ENCODE measurements at regions not wholly inside any gene's neighbourhood (a gene's known extent, or its start where the extent isn't known, plus 50 kb on each side); places are given as distances from the start of the nearest gene placed in this dataset.

DNA sequence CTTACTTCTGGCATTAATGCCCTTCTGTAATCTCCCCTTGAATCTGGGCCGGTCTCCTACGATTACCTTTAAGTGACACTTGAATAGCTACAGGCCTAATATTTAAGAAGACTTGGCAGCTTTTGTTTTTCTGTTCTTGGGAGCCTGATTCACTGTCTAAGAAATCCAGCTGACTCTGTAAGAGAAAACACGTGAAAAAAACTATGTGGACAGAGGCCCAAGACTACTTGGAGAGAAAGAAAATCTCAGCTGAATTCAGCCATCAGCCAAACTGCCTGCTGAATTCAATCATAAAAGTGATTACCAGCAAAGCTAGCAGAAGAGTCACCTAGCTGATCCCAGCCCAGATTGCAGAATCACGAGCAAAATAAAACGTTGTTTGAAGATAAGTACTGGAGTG is 521.2 kb downstream of the MID1IP1 start:
- TF ChIP-seq, protein P1, sequence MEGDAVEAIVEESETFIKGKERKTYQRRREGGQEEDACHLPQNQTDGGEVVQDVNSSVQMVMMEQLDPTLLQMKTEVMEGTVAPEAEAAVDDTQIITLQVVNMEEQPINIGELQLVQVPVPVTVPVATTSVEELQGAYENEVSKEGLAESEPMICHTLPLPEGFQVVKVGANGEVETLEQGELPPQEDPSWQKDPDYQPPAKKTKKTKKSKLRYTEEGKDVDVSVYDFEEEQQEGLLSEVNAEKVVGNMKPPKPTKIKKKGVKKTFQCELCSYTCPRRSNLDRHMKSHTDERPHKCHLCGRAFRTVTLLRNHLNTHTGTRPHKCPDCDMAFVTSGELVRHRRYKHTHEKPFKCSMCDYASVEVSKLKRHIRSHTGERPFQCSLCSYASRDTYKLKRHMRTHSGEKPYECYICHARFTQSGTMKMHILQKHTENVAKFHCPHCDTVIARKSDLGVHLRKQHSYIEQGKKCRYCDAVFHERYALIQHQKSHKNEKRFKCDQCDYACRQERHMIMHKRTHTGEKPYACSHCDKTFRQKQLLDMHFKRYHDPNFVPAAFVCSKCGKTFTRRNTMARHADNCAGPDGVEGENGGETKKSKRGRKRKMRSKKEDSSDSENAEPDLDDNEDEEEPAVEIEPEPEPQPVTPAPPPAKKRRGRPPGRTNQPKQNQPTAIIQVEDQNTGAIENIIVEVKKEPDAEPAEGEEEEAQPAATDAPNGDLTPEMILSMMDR (conservative IDR thresholded peaks at IDR 0.05; ENCODE audit: low read depth, low read length): no peak
- H3K9ac ChIP-seq: no peak overlapping the region
- H3K27me3 ChIP-seq (ENCODE audit: insufficient read depth, low read depth): no peaks in the 10 kb centered on the region
- no peaks in the 10 kb centered on the region for H3K36me3 ChIP-seq (ENCODE audit: insufficient read depth)
- no peak overlapping the region for H3K4me2 ChIP-seq
- H3K27ac ChIP-seq: no peak overlapping the region
- no peaks in the 10 kb centered on the region for H3K79me2 ChIP-seq (ENCODE audit: insufficient read depth, low read depth)
- no peak overlapping the region for H3K4me3 ChIP-seq (IDR thresholded peaks at IDR 0.05; ENCODE audit: insufficient read depth, low read depth, low read length)
- H3K4me1 ChIP-seq (ENCODE audit: low read depth, poor library complexity, severe bottlenecking): no peaks in the 10 kb centered on the region
- H4K20me1 ChIP-seq (ENCODE audit: insufficient read depth): no peaks in the 10 kb centered on the region
- H2AFZ ChIP-seq (ENCODE audit: low read depth): no peak overlapping the region

DNA sequence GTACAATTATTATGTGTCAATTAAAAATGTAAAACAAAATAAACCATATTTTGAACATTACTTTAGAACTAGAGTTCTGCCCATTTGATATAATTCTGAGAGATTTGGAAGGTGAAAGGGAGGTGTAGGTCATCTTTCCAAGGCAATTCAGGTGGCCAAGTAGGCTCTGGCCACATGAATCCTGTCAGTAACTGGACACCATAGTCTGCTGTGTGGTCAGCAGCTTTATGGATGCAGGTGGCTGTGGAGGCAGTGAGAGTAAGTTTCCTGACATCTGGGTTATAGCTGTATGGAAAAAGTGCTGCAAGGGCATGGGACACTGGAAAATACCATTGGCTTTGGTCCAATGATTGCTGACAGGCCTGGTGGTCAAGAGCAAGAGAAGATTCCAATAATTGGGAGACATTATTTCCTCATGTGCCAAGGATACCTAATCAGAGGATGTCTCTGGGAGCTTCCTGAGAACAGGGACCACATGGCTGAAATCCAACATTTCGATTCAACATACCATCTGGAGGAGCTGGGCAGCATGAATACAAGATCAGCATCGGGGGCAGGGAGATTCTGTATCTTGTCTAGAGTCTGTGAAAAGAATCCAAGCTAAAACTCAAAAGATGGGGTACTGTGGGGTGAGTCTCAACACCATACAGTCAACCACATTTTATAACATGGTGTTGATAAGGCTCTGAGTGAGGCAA is 523.1 kb downstream of the MID1IP1 start:
- TF ChIP-seq, protein P1 (conservative IDR thresholded peaks at IDR 0.05; ENCODE audit: low read depth, low read length): no peak

DNA sequence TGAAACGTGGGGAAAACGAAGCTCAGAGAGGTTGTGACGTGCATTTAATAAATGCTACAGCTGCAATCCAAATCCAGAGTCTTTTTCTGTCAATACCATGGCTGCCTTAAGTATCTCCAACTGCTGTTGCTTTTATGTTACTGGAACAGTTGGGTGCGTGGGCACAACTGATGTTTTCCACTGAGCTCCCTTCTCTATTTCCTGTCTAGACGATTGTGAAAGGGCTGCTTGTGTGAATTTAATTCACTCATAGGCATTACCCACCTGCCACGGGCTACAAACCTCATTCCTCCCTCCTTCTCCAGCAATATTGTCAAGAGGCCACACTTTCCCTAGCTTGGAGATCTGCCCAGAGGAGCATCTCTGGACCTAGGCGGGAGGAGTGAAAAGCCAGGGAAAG is 526.0 kb downstream of the MID1IP1 start:
- TF ChIP-seq, protein P1 (conservative IDR thresholded peaks at IDR 0.05; ENCODE audit: low read depth, low read length): no peak
- Histone ChIP-seq H3K9ac (no peak overlapping the region), H3K27ac (no peak overlapping the region), H3K36me3 (ENCODE audit: insufficient read depth) (no peaks in the 10 kb centered on the region), H3K79me2 (ENCODE audit: insufficient read depth, low read depth) (no peaks in the 10 kb centered on the region), H3K4me1 (ENCODE audit: low read depth, poor library complexity, severe bottlenecking) (peaks cover 10% of the 10 kb centered on the region), H3K4me2 (no peak overlapping the region), H3K4me3 (IDR thresholded peaks at IDR 0.05; ENCODE audit: insufficient read depth, low read depth, low read length) (no peak overlapping the region), H2AFZ (ENCODE audit: low read depth) (no peak overlapping the region), H3K27me3 (ENCODE audit: insufficient read depth, low read depth) (no peaks in the 10 kb centered on the region), H4K20me1 (ENCODE audit: insufficient read depth) (no peaks in the 10 kb centered on the region)

More for the DNA sequence above, 523.1 kb downstream of the MID1IP1 start:
- Histone ChIP-seq H3K4me1 (ENCODE audit: low read depth, poor library complexity, severe bottlenecking) (no peaks in the 10 kb centered on the region), H3K79me2 (ENCODE audit: insufficient read depth, low read depth) (no peaks in the 10 kb centered on the region), H3K9ac (no peak overlapping the region), H3K27ac (no peak overlapping the region), H4K20me1 (ENCODE audit: insufficient read depth) (no peaks in the 10 kb centered on the region), H2AFZ (ENCODE audit: low read depth) (no peak overlapping the region), H3K27me3 (ENCODE audit: insufficient read depth, low read depth) (no peaks in the 10 kb centered on the region), H3K4me3 (IDR thresholded peaks at IDR 0.05; ENCODE audit: insufficient read depth, low read depth, low read length) (no peak overlapping the region), H3K36me3 (ENCODE audit: insufficient read depth) (no peaks in the 10 kb centered on the region), H3K4me2 (no peak overlapping the region)

DNA sequence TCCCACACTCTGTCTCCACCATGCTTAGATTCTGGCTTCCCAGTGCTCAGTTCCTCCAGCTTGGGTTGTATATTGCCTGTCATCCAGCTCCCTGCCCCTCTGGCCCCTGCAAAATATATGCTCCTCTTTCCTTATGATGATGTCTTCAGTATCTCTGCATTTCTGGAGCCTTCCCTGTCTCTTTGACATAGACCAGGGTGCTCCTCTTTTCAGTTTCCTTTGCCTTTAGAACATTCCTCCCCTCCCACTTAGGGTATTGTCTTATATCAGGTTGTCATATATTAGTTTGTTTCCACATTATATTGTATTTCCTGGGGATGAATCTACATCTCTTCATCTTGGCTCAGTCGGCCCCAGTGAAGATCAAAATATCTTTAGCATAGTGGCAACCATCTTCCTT is 526.4 kb downstream of the MID1IP1 start:
- Histone ChIP-seq H4K20me1 (ENCODE audit: insufficient read depth) (no peaks in the 10 kb centered on the region), H3K79me2 (ENCODE audit: insufficient read depth, low read depth) (no peaks in the 10 kb centered on the region), H3K27me3 (ENCODE audit: insufficient read depth, low read depth) (no peaks in the 10 kb centered on the region), H2AFZ (ENCODE audit: low read depth) (no peak overlapping the region), H3K4me3 (IDR thresholded peaks at IDR 0.05; ENCODE audit: insufficient read depth, low read depth, low read length) (no peak overlapping the region), H3K9ac (no peak overlapping the region), H3K36me3 (ENCODE audit: insufficient read depth) (no peaks in the 10 kb centered on the region), H3K4me1 (ENCODE audit: low read depth, poor library complexity, severe bottlenecking) (peaks cover 10% of the 10 kb centered on the region), H3K4me2 (no peak overlapping the region), H3K27ac (no peak overlapping the region)
- TF ChIP-seq, protein P1 (conservative IDR thresholded peaks at IDR 0.05; ENCODE audit: low read depth, low read length): no peak
